Left lobe of liver (tissue), 2 donors: ENCODE measurements at regions not wholly inside any gene's neighbourhood (a gene's known extent, or its start where the extent isn't known, plus 50 kb on each side); places are given as distances from the start of the nearest gene placed in this dataset.
A peak's percentile ranks its signal among the peaks of the same experiment; 100 is the strongest.

Experiments
- ATAC-seq: fragments of 200-7000 bp; cut with Tn5 transposase; one replicate; pipeline ENCODE4 v1.9.1; 2020; ENCODE audit warnings: mild to moderate bottlenecking, moderate library complexity
- DNase-seq: peaks from one replicate; pipeline ENCODE4 v3.0.0-alpha.2; 2020; ENCODE audit warnings: low spot score
- donor health status: DM: no; HTN: no; CAD: no; lungs with moderate emphysema.
- donor health status: DM: no; HTN: yes; CAD: no.

GRCh38 chr12:34188974-34189373 lies 166.7 kb downstream of the ALG10 start:
- DNase-seq (no peak), ATAC-seq (no peak)

GRCh38 chr12:34190054-34190453 lies 167.8 kb downstream of the ALG10 start:
- no peak for ATAC-seq
- no peak for DNase-seq

GRCh38 chr12:34198924-34199323 lies 176.6 kb downstream of the ALG10 start:
- ATAC-seq (no peak), DNase-seq (no peak)

GRCh38 chr12:34203866-34204620 lies 181.7 kb downstream of the ALG10 start:
- ATAC-seq (no peak), DNase-seq (no peak)

GRCh38 chr12:34204830-34205285 lies 182.6 kb downstream of the ALG10 start:
- DNase-seq = no peak
- ATAC-seq = no peak

GRCh38 chr12:34205401-34205800 lies 183.1 kb downstream of the ALG10 start:
- no peak for ATAC-seq
- DNase-seq = no peak

GRCh38 chr12:34206061-34206785 lies 183.9 kb downstream of the ALG10 start:
- ATAC-seq (no peak), DNase-seq (no peak)

GRCh38 chr12:34207858-34208257 lies 185.6 kb downstream of the ALG10 start:
- no peak for DNase-seq

GRCh38 chr12:34208331-34209258 lies 186.3 kb downstream of the ALG10 start:
- ATAC-seq (no peak), DNase-seq (no peak)

More at GRCh38 chr12:34207858-34208257, 185.6 kb downstream of the ALG10 start:
- ATAC-seq = no peak

- DNase-seq (no peak), ATAC-seq (no peak)
Observed at GRCh38 chr12:34209259-34209835, 187.1 kb downstream of the ALG10 start.

- ATAC-seq = no peak
Observed at GRCh38 chr12:34210183-34210582, 187.9 kb downstream of the ALG10 start.

GRCh38 chr12:34210689-34211530 lies 188.6 kb downstream of the ALG10 start:
- DNase-seq (no peak), ATAC-seq (no peak)

More at GRCh38 chr12:34210183-34210582, 187.9 kb downstream of the ALG10 start:
- DNase-seq = no peak

GRCh38 chr12:34212651-34213050 lies 190.4 kb downstream of the ALG10 start:
- ATAC-seq (no peak), DNase-seq (no peak)

GRCh38 chr12:34214011-34214410 lies 191.7 kb downstream of the ALG10 start:
- DNase-seq (no peak), ATAC-seq (no peak)

GRCh38 chr12:34215213-34215892 lies 193.1 kb downstream of the ALG10 start:
- DNase-seq (no peak), ATAC-seq (no peak)

GRCh38 chr12:34215893-34216285 lies 193.6 kb downstream of the ALG10 start:
- no peak for DNase-seq
- no peak for ATAC-seq

- ATAC-seq = no peak
- DNase-seq = no peak
Observed at GRCh38 chr12:34217660-34218059, 195.4 kb downstream of the ALG10 start.

GRCh38 chr12:34218193-34219045 lies 196.1 kb downstream of the ALG10 start:
- peak; percentile 81 for DNase-seq
- ATAC-seq = peak; percentile 98
